Rectal smooth muscle tissue (tissue), 1 donor: ENCODE measurements at regions not wholly inside any gene's neighbourhood (a gene's known extent, or its start where the extent isn't known, plus 50 kb on each side); places are given as distances from the start of the nearest gene placed in this dataset.
A peak's percentile ranks its signal among the peaks of the same experiment; 100 is the strongest.

ENCODE experiments used
- H3K27ac ChIP-seq: one replicate; pipeline ENCODE4 v1.7.0; 2013; ENCODE audit warnings: low read depth, low read length, inconsistent platforms
- H3K27me3 ChIP-seq: one replicate; pipeline ENCODE4 v1.7.0; 2013; ENCODE audit warnings: low read length; ENCODE audit not compliant: control insufficient read depth, insufficient read depth
- H3K36me3 ChIP-seq: one replicate; pipeline ENCODE4 v1.7.0; 2013; ENCODE audit warnings: low read length; ENCODE audit not compliant: control insufficient read depth, insufficient read depth
- H3K4me1 ChIP-seq: one replicate; pipeline ENCODE4 v1.7.0; 2013; ENCODE audit warnings: low read length; ENCODE audit not compliant: control insufficient read depth, insufficient read depth
- H3K4me3 ChIP-seq: one replicate; pipeline ENCODE4 v1.7.0; 2013; ENCODE audit warnings: low read length
- H3K9ac ChIP-seq: one replicate; pipeline ENCODE4 v1.7.0; 2013; ENCODE audit warnings: low read length

DNA sequence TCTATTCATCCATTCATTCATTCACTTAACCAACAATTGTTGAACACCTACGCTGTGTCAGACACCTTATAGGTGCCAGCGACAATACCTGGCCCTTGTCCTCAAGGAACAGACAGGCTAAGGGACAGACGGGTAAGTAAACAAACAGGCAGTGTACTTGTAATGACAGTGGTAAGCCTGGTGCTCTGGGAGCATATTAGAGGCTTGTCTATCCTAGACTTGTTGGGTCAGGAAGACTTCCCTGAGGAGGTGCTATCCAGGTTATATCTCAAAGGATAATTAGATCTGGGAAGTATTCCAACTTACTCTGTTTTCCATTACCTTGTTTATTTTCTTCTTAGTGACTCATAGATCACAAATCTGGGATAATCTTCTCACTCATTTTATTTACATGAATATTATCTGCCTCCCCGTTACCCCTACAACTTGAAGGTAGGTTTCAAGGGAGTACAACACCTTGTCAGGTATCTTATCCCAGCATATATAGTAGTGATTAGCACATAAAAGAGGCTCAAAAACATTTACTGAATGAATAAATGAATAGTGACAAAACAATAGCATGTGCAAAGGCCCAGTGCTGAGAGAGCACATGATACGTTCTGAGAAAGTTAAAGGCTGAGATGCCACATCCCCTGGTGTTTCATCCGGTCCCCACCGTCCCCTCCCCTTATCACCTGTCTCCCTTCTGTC is 75.3 kb upstream of the NCAM1 start:
- H3K9ac ChIP-seq = no peak overlapping the region
- no peaks in the 10 kb centered on the region for H3K36me3 ChIP-seq
- no peaks in the 10 kb centered on the region for H3K27me3 ChIP-seq
- no peak overlapping the region for H3K27ac ChIP-seq
- no peak overlapping the region for H3K4me3 ChIP-seq
- H3K4me1 ChIP-seq = peaks cover 3% of the 10 kb centered on the region

DNA sequence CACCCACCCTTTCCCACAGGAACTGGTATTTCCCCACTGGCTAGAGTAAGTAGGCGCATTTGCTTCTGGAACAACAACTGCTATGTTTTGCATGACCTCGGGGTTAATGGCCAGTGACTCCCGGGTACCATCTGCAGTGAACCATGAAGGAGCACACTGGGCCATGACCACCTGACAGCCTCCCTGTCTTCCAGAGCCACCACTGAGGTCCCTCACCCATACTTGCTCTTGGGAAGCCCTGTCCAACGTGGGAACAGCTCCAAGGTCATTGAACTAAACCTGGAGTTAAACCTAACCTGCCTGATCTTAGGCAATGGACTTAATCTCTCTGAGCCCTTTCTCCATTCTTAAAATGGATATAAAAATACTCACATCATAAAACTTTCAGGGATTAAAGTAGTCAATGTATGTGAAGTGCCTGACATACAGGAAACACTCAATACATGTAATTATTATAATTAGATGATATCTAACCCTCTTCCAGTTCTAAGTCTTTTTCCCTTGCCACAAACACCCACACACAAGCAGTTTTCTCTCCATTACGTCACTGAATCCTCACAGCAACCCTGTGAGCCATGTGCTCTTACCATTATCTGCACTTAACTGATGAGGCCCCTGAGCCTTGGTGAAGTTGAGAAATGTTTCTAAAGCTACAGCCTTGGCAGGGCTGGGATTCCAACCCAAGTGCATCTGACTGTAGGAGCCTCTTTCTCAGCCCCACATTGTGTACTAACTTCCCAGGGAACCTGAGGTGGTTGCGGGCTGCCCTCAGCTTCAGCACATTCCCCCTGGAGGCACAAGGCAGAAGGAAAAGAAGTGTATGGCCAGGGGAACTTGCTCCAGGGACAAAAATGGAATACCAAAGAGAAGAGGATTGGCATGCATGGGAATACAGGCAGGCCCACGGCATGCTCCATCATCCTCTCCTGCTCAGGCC is 74.5 kb upstream of the NCAM1 start:
- Histone ChIP-seq H3K27me3 (no peaks in the 10 kb centered on the region), H3K4me3 (no peak overlapping the region), H3K9ac (no peak overlapping the region), H3K36me3 (no peaks in the 10 kb centered on the region), H3K4me1 (peaks cover 3% of the 10 kb centered on the region), H3K27ac (no peak overlapping the region)

DNA sequence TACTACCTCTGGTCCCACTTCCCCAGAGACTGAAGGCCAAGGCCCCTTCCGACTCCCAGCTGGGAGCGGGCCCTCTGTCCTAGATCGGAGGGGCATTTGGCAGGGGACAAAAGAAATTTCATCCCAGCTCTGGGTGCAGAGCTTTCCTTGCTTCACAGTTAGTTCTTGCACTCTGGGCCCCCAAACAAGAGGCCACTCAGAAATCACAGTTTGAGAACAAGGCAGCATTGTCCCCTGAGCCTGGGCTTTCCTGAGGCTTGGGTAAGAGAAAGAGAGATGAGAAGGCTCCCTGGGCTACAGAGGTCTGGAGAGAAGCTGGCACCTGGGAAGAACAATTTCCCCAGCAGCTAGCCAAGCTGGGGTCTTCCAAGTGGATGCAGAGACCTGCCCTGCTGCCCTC is 71.8 kb upstream of the NCAM1 start:
- no peak overlapping the region for H3K9ac ChIP-seq
- H3K4me1 ChIP-seq = no peaks in the 10 kb centered on the region

GRCh38 chr11:112899235-112900006 is 61.8 kb upstream of the NCAM1 start:
- peaks cover 13% of the 10 kb centered on the region for H3K4me1 ChIP-seq
- no peak overlapping the region for H3K9ac ChIP-seq
- no peaks in the 10 kb centered on the region for H3K27me3 ChIP-seq
- no peak overlapping the region for H3K4me3 ChIP-seq
- H3K27ac ChIP-seq = no peak overlapping the region
- no peaks in the 10 kb centered on the region for H3K36me3 ChIP-seq

More for the DNA sequence above, 71.8 kb upstream of the NCAM1 start:
- H3K36me3 ChIP-seq = no peaks in the 10 kb centered on the region
- H3K4me3 ChIP-seq = no peak overlapping the region
- no peaks in the 10 kb centered on the region for H3K27me3 ChIP-seq
- no peak overlapping the region for H3K27ac ChIP-seq

DNA sequence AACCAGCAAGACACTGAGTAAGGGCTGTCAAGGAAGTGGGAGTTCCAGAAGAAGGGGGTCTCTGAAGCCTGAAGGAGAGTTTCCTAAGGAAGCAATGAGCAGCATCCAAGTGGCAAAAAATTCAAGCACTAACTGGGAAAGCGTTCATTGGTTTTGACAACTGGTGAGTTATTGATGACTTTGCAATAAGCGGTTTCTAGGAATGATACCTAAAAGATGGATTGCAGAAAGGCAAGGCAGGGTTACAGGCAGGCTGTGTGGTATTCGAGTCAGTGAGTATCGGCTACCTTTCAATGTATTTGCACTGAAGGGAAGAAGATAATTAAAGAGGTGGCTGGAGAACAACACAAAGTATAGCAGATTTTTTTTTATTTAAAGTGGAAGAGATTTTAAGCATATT is 59.3 kb upstream of the NCAM1 start:
- Histone ChIP-seq H3K4me3 (no peak overlapping the region), H3K27ac (no peak overlapping the region), H3K4me1 (peaks cover 13% of the 10 kb centered on the region), H3K9ac (no peak overlapping the region), H3K27me3 (no peaks in the 10 kb centered on the region), H3K36me3 (no peaks in the 10 kb centered on the region)

- Histone ChIP-seq H3K27ac (peak overlapping the region; percentile 1), H3K27me3 (no peaks in the 10 kb centered on the region), H3K4me1 (peaks cover 13% of the 10 kb centered on the region), H3K36me3 (no peaks in the 10 kb centered on the region), H3K9ac (no peak overlapping the region), H3K4me3 (no peak overlapping the region)
These were observed 58.7 kb upstream of the NCAM1 start for GRCh38 chr11:112902361-112903011.

GRCh38 chr11:112903340-112903739 is 57.9 kb upstream of the NCAM1 start:
- Histone ChIP-seq H3K27ac (no peak overlapping the region), H3K27me3 (no peaks in the 10 kb centered on the region), H3K4me3 (no peak overlapping the region), H3K4me1 (peaks cover 13% of the 10 kb centered on the region), H3K9ac (no peak overlapping the region), H3K36me3 (no peaks in the 10 kb centered on the region)

- Histone ChIP-seq H3K27ac (no peak overlapping the region), H3K27me3 (no peaks in the 10 kb centered on the region), H3K36me3 (no peaks in the 10 kb centered on the region), H3K4me1 (no peaks in the 10 kb centered on the region), H3K9ac (no peak overlapping the region), H3K4me3 (no peak overlapping the region)
These were observed 50.1 kb upstream of the NCAM1 start for GRCh38 chr11:112911124-112911523.
